T-helper 2 cell (primary cell): ENCODE measurements at regions not wholly inside any gene's neighbourhood (a gene's known extent, or its start where the extent isn't known, plus 50 kb on each side); places are given as distances from the start of the nearest gene placed in this dataset.
"Not testable (repeated sequence)": the region's sequence is repeated elsewhere in the genome, so short reads cannot be mapped to it uniquely, and the experiment has no call there.

Experiments used
- DNase-seq, 5 experiments: peaks; one replicate each; pipeline versions ENCODE4 v3.0.0 to v3.0.0-alpha.2; 2012 to 2022

- DNase-seq: no peak
Measured at GRCh38 chr12:131363393-131363792, 347.5 kb upstream of the SFSWAP start.

- no peak for DNase-seq
Measured at GRCh38 chr12:131363841-131364495, 346.9 kb upstream of the SFSWAP start.

- no peak for DNase-seq
Measured at GRCh38 chr12:131364903-131365820, 345.7 kb upstream of the SFSWAP start.

- DNase-seq: no peak
Measured at GRCh38 chr12:131365821-131366260, 345.0 kb upstream of the SFSWAP start.

- DNase-seq: no peak
Measured at GRCh38 chr12:131366261-131366871, 344.5 kb upstream of the SFSWAP start.

- DNase-seq: not testable (repeated sequence)
Measured at GRCh38 chr12:131367067-131367982, 343.6 kb upstream of the SFSWAP start.

- no peak for DNase-seq
Measured at GRCh38 chr12:131367983-131368667, 342.8 kb upstream of the SFSWAP start.

- no peak for DNase-seq
Measured at GRCh38 chr12:131368668-131369071, 342.2 kb upstream of the SFSWAP start.

- DNase-seq: no peak
Measured at GRCh38 chr12:131369094-131369845, 341.6 kb upstream of the SFSWAP start.

GRCh38 chr12:131370321-131370720 lies 340.6 kb upstream of the SFSWAP start:
- no peak for DNase-seq

GRCh38 chr12:131370791-131371347 lies 340.0 kb upstream of the SFSWAP start:
- no peak for DNase-seq

GRCh38 chr12:131371401-131372170 lies 339.3 kb upstream of the SFSWAP start:
- DNase-seq: no peak

GRCh38 chr12:131372171-131372475 lies 338.8 kb upstream of the SFSWAP start:
- DNase-seq: no peak

GRCh38 chr12:131372706-131373195 lies 338.1 kb upstream of the SFSWAP start:
- no peak for DNase-seq

GRCh38 chr12:131375261-131375971 lies 335.5 kb upstream of the SFSWAP start:
- DNase-seq: no peak

- no peak for DNase-seq
Measured at GRCh38 chr12:131375972-131376345, 334.9 kb upstream of the SFSWAP start.

- no peak for DNase-seq
Measured at GRCh38 chr12:131378176-131378842, 332.6 kb upstream of the SFSWAP start.

GRCh38 chr12:131378861-131379665 lies 331.8 kb upstream of the SFSWAP start:
- no peak for DNase-seq
